ENCODE measurements at regions not wholly inside any gene's neighbourhood (a gene's known extent, or its start where the extent isn't known, plus 50 kb on each side); places are given as distances from the start of the nearest gene placed in this dataset.

GRCh38 chrX:39835241-39835640, 262.5 kb downstream of the BCOR start:
- DNase-seq (ENCODE audit: low read depth): no peak

GRCh38 chrX:39835776-39836175, 262.0 kb downstream of the BCOR start:
- no peak for DNase-seq (ENCODE audit: low read depth)

GRCh38 chrX:39836802-39837420, 260.8 kb downstream of the BCOR start:
- no peak for DNase-seq (ENCODE audit: low read depth)

- no peak for DNase-seq (ENCODE audit: low read depth)
Observed at GRCh38 chrX:39837688-39838087, 260.1 kb downstream of the BCOR start.

- no peak for DNase-seq (ENCODE audit: low read depth)
Observed at GRCh38 chrX:39839371-39839770, 258.4 kb downstream of the BCOR start.

- no peak for DNase-seq (ENCODE audit: low read depth)
Observed at GRCh38 chrX:39840133-39840532, 257.6 kb downstream of the BCOR start.

GRCh38 chrX:39840581-39841093, 257.1 kb downstream of the BCOR start:
- DNase-seq (ENCODE audit: low read depth): no peak

GRCh38 chrX:39841604-39842003, 256.2 kb downstream of the BCOR start:
- DNase-seq (ENCODE audit: low read depth): no peak

- DNase-seq (ENCODE audit: low read depth): no peak
Observed at GRCh38 chrX:39842281-39842973, 255.3 kb downstream of the BCOR start.

GRCh38 chrX:39843318-39843717, 254.4 kb downstream of the BCOR start:
- no peak for DNase-seq (ENCODE audit: low read depth)

- no peak for DNase-seq (ENCODE audit: low read depth)
Observed at GRCh38 chrX:39845233-39845632, 252.5 kb downstream of the BCOR start.

GRCh38 chrX:39846460-39846859, 251.3 kb downstream of the BCOR start:
- no peak for DNase-seq (ENCODE audit: low read depth)

GRCh38 chrX:39848243-39848642, 249.5 kb downstream of the BCOR start:
- DNase-seq (ENCODE audit: low read depth): no peak

- no peak for DNase-seq (ENCODE audit: low read depth)
Observed at GRCh38 chrX:39848900-39849299, 248.9 kb downstream of the BCOR start.

- DNase-seq (ENCODE audit: low read depth): no peak
Observed at GRCh38 chrX:39850209-39850608, 247.5 kb downstream of the BCOR start.

GRCh38 chrX:39850630-39851152, 247.1 kb downstream of the BCOR start:
- no peak for DNase-seq (ENCODE audit: low read depth)

- DNase-seq (ENCODE audit: low read depth): no peak
Observed at GRCh38 chrX:39851745-39852455, 245.9 kb downstream of the BCOR start.

- DNase-seq (ENCODE audit: low read depth): no peak
Observed at GRCh38 chrX:39852491-39852890, 245.3 kb downstream of the BCOR start.

- no peak for DNase-seq (ENCODE audit: low read depth)
Observed at GRCh38 chrX:39853417-39854030, 244.2 kb downstream of the BCOR start.

- no peak for DNase-seq (ENCODE audit: low read depth)
Observed at GRCh38 chrX:39854772-39855747, 242.7 kb downstream of the BCOR start.

GRCh38 chrX:39855748-39856129, 242.0 kb downstream of the BCOR start:
- no peak for DNase-seq (ENCODE audit: low read depth)

Measured in HS-27A (cell line).